ENCODE measurements at regions not wholly inside any gene's neighbourhood (a gene's known extent, or its start where the extent isn't known, plus 50 kb on each side); places are given as distances from the start of the nearest gene placed in this dataset.
"Not testable (repeated sequence)": the region's sequence is repeated elsewhere in the genome, so short reads cannot be mapped to it uniquely, and the experiment has no call there.

- no peak for DNase-seq
Measured at GRCh38 chr13:79859756-79860155, 378.8 kb downstream of the NDFIP2 start.

GRCh38 chr13:79853251-79853650, 372.3 kb downstream of the NDFIP2 start:
- DNase-seq, result no peak

- DNase-seq, result no peak
Measured at GRCh38 chr13:79851318-79851717, 370.4 kb downstream of the NDFIP2 start.

GRCh38 chr13:79847882-79848592, 367.1 kb downstream of the NDFIP2 start:
- DNase-seq, result no peak

GRCh38 chr13:79846386-79846785, 365.4 kb downstream of the NDFIP2 start:
- no peak for DNase-seq

GRCh38 chr13:79837741-79838450, 356.9 kb downstream of the NDFIP2 start:
- DNase-seq, result no peak

GRCh38 chr13:79836121-79836520, 355.2 kb downstream of the NDFIP2 start:
- not testable (repeated sequence) for DNase-seq

- DNase-seq, result no peak
Measured at GRCh38 chr13:79834876-79835275, 353.9 kb downstream of the NDFIP2 start.

GRCh38 chr13:79833991-79834390, 353.0 kb downstream of the NDFIP2 start:
- DNase-seq, result no peak

- no peak for DNase-seq
Measured at GRCh38 chr13:79831556-79831955, 350.6 kb downstream of the NDFIP2 start.

- DNase-seq, result no peak
Measured at GRCh38 chr13:79830945-79831344, 350.0 kb downstream of the NDFIP2 start.

GRCh38 chr13:79830426-79830825, 349.5 kb downstream of the NDFIP2 start:
- no peak for DNase-seq

GRCh38 chr13:79829880-79830279, 348.9 kb downstream of the NDFIP2 start:
- no peak for DNase-seq

- no peak for DNase-seq
Measured at GRCh38 chr13:79825959-79826358, 345.0 kb downstream of the NDFIP2 start.

- DNase-seq, result no peak
Measured at GRCh38 chr13:79815041-79815440, 334.1 kb downstream of the NDFIP2 start.

GRCh38 chr13:79812070-79812850, 331.3 kb downstream of the NDFIP2 start:
- DNase-seq, result no peak

GRCh38 chr13:79811170-79811569, 330.2 kb downstream of the NDFIP2 start:
- DNase-seq, result no peak

- DNase-seq, result no peak
Measured at GRCh38 chr13:79810669-79811068, 329.7 kb downstream of the NDFIP2 start.

- DNase-seq, result no peak
Measured at GRCh38 chr13:79810018-79810417, 329.1 kb downstream of the NDFIP2 start.

GRCh38 chr13:79808475-79808874, 327.5 kb downstream of the NDFIP2 start:
- DNase-seq, result no peak

GRCh38 chr13:79807554-79807953, 326.6 kb downstream of the NDFIP2 start:
- no peak for DNase-seq

GRCh38 chr13:79806821-79807220, 325.9 kb downstream of the NDFIP2 start:
- no peak for DNase-seq

- no peak for DNase-seq
Measured at GRCh38 chr13:79805317-79805716, 324.4 kb downstream of the NDFIP2 start.

- DNase-seq, result no peak
Measured at GRCh38 chr13:79803989-79804388, 323.0 kb downstream of the NDFIP2 start.
